ENCODE measurements at regions not wholly inside any gene's neighbourhood (a gene's known extent, or its start where the extent isn't known, plus 50 kb on each side); places are given as distances from the start of the nearest gene placed in this dataset.

DNA sequence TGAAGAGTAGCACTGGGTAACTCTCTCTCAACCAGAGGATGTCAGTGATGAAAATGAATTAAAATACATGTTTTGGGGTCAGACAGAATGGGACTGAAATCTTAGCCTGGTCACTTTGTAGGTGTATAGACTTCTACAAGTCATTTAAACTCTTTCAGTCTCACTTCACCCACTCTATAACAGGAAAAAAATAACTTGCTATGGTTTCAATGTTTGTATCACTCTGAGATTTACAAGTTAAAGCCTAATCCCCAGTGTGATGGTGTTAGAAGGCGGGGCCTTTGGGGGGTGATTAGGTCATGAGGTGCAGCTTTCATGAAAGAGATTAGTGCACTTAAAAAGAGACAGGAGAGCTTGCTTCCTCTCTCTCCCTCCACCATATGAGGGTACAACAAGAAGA is 134.8 kb downstream of the INHBA start:
- TF ChIP-seq, protein P1, sequence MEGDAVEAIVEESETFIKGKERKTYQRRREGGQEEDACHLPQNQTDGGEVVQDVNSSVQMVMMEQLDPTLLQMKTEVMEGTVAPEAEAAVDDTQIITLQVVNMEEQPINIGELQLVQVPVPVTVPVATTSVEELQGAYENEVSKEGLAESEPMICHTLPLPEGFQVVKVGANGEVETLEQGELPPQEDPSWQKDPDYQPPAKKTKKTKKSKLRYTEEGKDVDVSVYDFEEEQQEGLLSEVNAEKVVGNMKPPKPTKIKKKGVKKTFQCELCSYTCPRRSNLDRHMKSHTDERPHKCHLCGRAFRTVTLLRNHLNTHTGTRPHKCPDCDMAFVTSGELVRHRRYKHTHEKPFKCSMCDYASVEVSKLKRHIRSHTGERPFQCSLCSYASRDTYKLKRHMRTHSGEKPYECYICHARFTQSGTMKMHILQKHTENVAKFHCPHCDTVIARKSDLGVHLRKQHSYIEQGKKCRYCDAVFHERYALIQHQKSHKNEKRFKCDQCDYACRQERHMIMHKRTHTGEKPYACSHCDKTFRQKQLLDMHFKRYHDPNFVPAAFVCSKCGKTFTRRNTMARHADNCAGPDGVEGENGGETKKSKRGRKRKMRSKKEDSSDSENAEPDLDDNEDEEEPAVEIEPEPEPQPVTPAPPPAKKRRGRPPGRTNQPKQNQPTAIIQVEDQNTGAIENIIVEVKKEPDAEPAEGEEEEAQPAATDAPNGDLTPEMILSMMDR (IDR thresholded peaks at IDR 0.05) = no peak
- TF ChIP-seq POLR2A (IDR thresholded peaks at IDR 0.05) = no peak

All from breast epithelium (tissue), 3 donors.